ENCODE measurements at regions not wholly inside any gene's neighbourhood (a gene's known extent, or its start where the extent isn't known, plus 50 kb on each side); places are given as distances from the start of the nearest gene placed in this dataset.

GRCh38 chr7:67813621-67814292 is 817.1 kb downstream of the TYW1 start:
- Histone ChIP-seq H3K36me3 (ENCODE audit: control insufficient read depth, insufficient read depth, low read length) (no peaks in the 10 kb centered on the region), H3K9me3 (ENCODE audit: control insufficient read depth, low read length) (no peaks in the 10 kb centered on the region), H3K4me3 (ENCODE audit: insufficient read depth, low read depth, low read length, poor library complexity, severe bottlenecking) (no peak overlapping the region), H3K4me1 (ENCODE audit: control insufficient read depth, insufficient read depth, low read length, poor library complexity, severe bottlenecking) (no peaks in the 10 kb centered on the region), H3K27me3 (replicated peaks; ENCODE audit: control insufficient read depth, insufficient read depth, low read length, poor library complexity, severe bottlenecking) (no peaks in the 10 kb centered on the region), H3K27ac (ENCODE audit: insufficient read depth, low read length, poor library complexity, severe bottlenecking) (no peak overlapping the region)
- no peak for DNase-seq

DNA sequence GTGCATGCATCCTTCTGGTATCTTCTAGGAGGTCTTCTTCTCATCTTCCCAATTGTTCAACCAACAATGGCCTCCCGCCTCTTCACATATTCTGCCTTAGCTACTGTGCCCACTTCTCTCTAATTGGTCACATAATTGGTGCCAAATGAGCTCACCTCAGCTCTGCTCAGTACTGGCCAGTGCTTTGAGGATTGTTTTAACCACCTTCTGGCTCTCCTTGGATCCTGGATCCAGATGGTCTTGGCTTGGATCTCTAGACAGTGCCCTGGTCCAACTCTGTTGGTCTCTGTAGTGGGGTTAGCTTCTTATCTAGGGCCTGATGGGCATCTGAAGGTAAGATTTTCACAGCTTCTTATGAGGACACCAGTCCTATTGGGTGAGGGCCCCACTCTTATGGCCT is 820.8 kb downstream of the TYW1 start:
- Histone ChIP-seq H3K9me3 (ENCODE audit: control insufficient read depth, low read length) (no peaks in the 10 kb centered on the region), H3K4me3 (ENCODE audit: insufficient read depth, low read depth, low read length, poor library complexity, severe bottlenecking) (no peak overlapping the region), H3K27ac (ENCODE audit: insufficient read depth, low read length, poor library complexity, severe bottlenecking) (no peak overlapping the region), H3K36me3 (ENCODE audit: control insufficient read depth, insufficient read depth, low read length) (no peaks in the 10 kb centered on the region), H3K27me3 (replicated peaks; ENCODE audit: control insufficient read depth, insufficient read depth, low read length, poor library complexity, severe bottlenecking) (no peaks in the 10 kb centered on the region), H3K4me1 (ENCODE audit: control insufficient read depth, insufficient read depth, low read length, poor library complexity, severe bottlenecking) (no peaks in the 10 kb centered on the region)
- DNase-seq = no peak

GRCh38 chr7:67821116-67821515 is 824.5 kb downstream of the TYW1 start:
- H3K4me1 ChIP-seq (ENCODE audit: control insufficient read depth, insufficient read depth, low read length, poor library complexity, severe bottlenecking) = no peaks in the 10 kb centered on the region
- H3K27me3 ChIP-seq (replicated peaks; ENCODE audit: control insufficient read depth, insufficient read depth, low read length, poor library complexity, severe bottlenecking) = no peaks in the 10 kb centered on the region
- no peaks in the 10 kb centered on the region for H3K36me3 ChIP-seq (ENCODE audit: control insufficient read depth, insufficient read depth, low read length)
- H3K4me3 ChIP-seq (ENCODE audit: insufficient read depth, low read depth, low read length, poor library complexity, severe bottlenecking) = no peak overlapping the region
- DNase-seq = no peak
- H3K9me3 ChIP-seq (ENCODE audit: control insufficient read depth, low read length) = no peaks in the 10 kb centered on the region
- no peak overlapping the region for H3K27ac ChIP-seq (ENCODE audit: insufficient read depth, low read length, poor library complexity, severe bottlenecking)

- DNase-seq = no peak
- no peaks in the 10 kb centered on the region for H3K36me3 ChIP-seq (ENCODE audit: control insufficient read depth, insufficient read depth, low read length)
Measured at GRCh38 chr7:67823345-67823744, 826.7 kb downstream of the TYW1 start.

DNA sequence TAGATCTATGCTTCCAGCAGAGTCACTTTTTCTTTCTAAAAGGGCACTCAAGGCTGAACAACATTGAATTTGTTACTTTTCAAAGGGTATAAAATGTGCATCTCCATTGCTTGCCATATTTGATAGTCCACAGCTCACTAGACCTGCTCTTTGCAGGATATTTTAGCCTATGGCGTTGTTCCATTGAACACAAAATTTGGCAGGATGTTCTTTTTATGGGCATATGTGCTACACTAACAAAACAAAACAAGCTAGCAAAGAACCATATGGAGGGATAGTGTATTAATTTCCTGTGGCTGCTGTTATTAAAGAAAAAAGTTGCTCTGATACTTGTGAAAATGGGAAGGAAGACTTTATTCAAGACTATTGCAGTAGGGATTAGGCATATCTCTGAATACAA is 828.7 kb downstream of the TYW1 start:
- no peaks in the 10 kb centered on the region for H3K4me1 ChIP-seq (ENCODE audit: control insufficient read depth, insufficient read depth, low read length, poor library complexity, severe bottlenecking)
- H3K4me3 ChIP-seq (ENCODE audit: insufficient read depth, low read depth, low read length, poor library complexity, severe bottlenecking) = no peak overlapping the region
- no peak for DNase-seq
- no peaks in the 10 kb centered on the region for H3K9me3 ChIP-seq (ENCODE audit: control insufficient read depth, low read length)
- no peaks in the 10 kb centered on the region for H3K36me3 ChIP-seq (ENCODE audit: control insufficient read depth, insufficient read depth, low read length)
- H3K27me3 ChIP-seq (replicated peaks; ENCODE audit: control insufficient read depth, insufficient read depth, low read length, poor library complexity, severe bottlenecking) = no peaks in the 10 kb centered on the region
- no peak overlapping the region for H3K27ac ChIP-seq (ENCODE audit: insufficient read depth, low read length, poor library complexity, severe bottlenecking)

More at GRCh38 chr7:67823345-67823744, 826.7 kb downstream of the TYW1 start:
- H3K4me3 ChIP-seq (ENCODE audit: insufficient read depth, low read depth, low read length, poor library complexity, severe bottlenecking) = no peak overlapping the region
- no peaks in the 10 kb centered on the region for H3K9me3 ChIP-seq (ENCODE audit: control insufficient read depth, low read length)
- H3K27ac ChIP-seq (ENCODE audit: insufficient read depth, low read length, poor library complexity, severe bottlenecking) = no peak overlapping the region
- no peaks in the 10 kb centered on the region for H3K27me3 ChIP-seq (replicated peaks; ENCODE audit: control insufficient read depth, insufficient read depth, low read length, poor library complexity, severe bottlenecking)
- H3K4me1 ChIP-seq (ENCODE audit: control insufficient read depth, insufficient read depth, low read length, poor library complexity, severe bottlenecking) = no peaks in the 10 kb centered on the region

DNA sequence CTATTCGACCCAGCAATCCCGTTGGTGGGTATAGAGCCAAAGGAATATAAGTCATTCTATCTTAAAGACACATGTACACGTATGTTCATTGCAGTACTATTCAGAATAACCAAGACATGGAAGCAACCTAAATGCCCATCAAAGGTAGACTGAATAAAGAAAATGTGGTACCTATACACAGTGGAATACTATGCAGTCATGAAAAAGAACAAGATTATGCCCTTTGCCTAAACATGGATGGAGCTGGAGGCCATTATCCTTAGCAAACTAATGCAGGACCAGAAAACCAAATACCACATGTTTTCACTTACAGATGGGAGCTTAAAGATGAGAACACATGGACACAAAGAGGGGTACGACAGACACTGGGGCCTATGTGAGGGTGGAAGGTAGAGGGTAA is 845.3 kb downstream of the TYW1 start:
- Histone ChIP-seq H3K27ac (ENCODE audit: insufficient read depth, low read length, poor library complexity, severe bottlenecking) (no peak overlapping the region), H3K9me3 (ENCODE audit: control insufficient read depth, low read length) (no peaks in the 10 kb centered on the region), H3K27me3 (replicated peaks; ENCODE audit: control insufficient read depth, insufficient read depth, low read length, poor library complexity, severe bottlenecking) (no peaks in the 10 kb centered on the region), H3K4me1 (ENCODE audit: control insufficient read depth, insufficient read depth, low read length, poor library complexity, severe bottlenecking) (no peaks in the 10 kb centered on the region), H3K4me3 (ENCODE audit: insufficient read depth, low read depth, low read length, poor library complexity, severe bottlenecking) (no peak overlapping the region), H3K36me3 (ENCODE audit: control insufficient read depth, insufficient read depth, low read length) (no peaks in the 10 kb centered on the region)
- DNase-seq = no peak

- Histone ChIP-seq H3K4me1 (ENCODE audit: control insufficient read depth, insufficient read depth, low read length, poor library complexity, severe bottlenecking) (no peaks in the 10 kb centered on the region), H3K36me3 (ENCODE audit: control insufficient read depth, insufficient read depth, low read length) (no peaks in the 10 kb centered on the region), H3K9me3 (ENCODE audit: control insufficient read depth, low read length) (no peaks in the 10 kb centered on the region), H3K4me3 (ENCODE audit: insufficient read depth, low read depth, low read length, poor library complexity, severe bottlenecking) (no peak overlapping the region), H3K27ac (ENCODE audit: insufficient read depth, low read length, poor library complexity, severe bottlenecking) (no peak overlapping the region), H3K27me3 (replicated peaks; ENCODE audit: control insufficient read depth, insufficient read depth, low read length, poor library complexity, severe bottlenecking) (no peaks in the 10 kb centered on the region)
- no peak for DNase-seq
Measured at GRCh38 chr7:67842571-67842970, 845.9 kb downstream of the TYW1 start.

GRCh38 chr7:67843001-67843565 is 846.5 kb downstream of the TYW1 start:
- Histone ChIP-seq H3K4me1 (ENCODE audit: control insufficient read depth, insufficient read depth, low read length, poor library complexity, severe bottlenecking) (no peaks in the 10 kb centered on the region), H3K27ac (ENCODE audit: insufficient read depth, low read length, poor library complexity, severe bottlenecking) (no peak overlapping the region), H3K27me3 (replicated peaks; ENCODE audit: control insufficient read depth, insufficient read depth, low read length, poor library complexity, severe bottlenecking) (no peaks in the 10 kb centered on the region), H3K36me3 (ENCODE audit: control insufficient read depth, insufficient read depth, low read length) (no peaks in the 10 kb centered on the region), H3K9me3 (ENCODE audit: control insufficient read depth, low read length) (no peaks in the 10 kb centered on the region), H3K4me3 (ENCODE audit: insufficient read depth, low read depth, low read length, poor library complexity, severe bottlenecking) (no peak overlapping the region)
- no peak for DNase-seq

DNA sequence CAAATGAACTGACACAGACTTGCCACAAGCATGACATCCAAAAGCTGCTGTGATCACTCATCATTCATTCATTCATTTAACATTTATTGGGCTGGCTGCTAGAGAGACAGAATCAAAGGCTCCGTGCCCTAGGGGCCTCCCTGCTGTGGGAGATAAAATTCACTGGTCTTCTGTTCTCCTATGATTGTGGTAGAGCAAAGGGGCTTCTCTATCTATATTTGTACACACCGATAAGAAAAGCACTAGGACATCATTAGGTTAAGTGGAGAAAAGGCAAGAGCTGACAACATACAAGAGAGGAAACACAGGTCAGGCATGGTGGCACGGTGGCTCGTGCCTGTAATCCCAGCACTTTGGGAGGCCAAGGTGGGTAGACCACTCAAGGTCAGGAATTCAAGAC is 847.0 kb downstream of the TYW1 start:
- Histone ChIP-seq H3K36me3 (ENCODE audit: control insufficient read depth, insufficient read depth, low read length) (no peaks in the 10 kb centered on the region), H3K27me3 (replicated peaks; ENCODE audit: control insufficient read depth, insufficient read depth, low read length, poor library complexity, severe bottlenecking) (no peaks in the 10 kb centered on the region), H3K4me1 (ENCODE audit: control insufficient read depth, insufficient read depth, low read length, poor library complexity, severe bottlenecking) (no peaks in the 10 kb centered on the region), H3K27ac (ENCODE audit: insufficient read depth, low read length, poor library complexity, severe bottlenecking) (no peak overlapping the region), H3K4me3 (ENCODE audit: insufficient read depth, low read depth, low read length, poor library complexity, severe bottlenecking) (no peak overlapping the region), H3K9me3 (ENCODE audit: control insufficient read depth, low read length) (no peaks in the 10 kb centered on the region)
- no peak for DNase-seq

DNA sequence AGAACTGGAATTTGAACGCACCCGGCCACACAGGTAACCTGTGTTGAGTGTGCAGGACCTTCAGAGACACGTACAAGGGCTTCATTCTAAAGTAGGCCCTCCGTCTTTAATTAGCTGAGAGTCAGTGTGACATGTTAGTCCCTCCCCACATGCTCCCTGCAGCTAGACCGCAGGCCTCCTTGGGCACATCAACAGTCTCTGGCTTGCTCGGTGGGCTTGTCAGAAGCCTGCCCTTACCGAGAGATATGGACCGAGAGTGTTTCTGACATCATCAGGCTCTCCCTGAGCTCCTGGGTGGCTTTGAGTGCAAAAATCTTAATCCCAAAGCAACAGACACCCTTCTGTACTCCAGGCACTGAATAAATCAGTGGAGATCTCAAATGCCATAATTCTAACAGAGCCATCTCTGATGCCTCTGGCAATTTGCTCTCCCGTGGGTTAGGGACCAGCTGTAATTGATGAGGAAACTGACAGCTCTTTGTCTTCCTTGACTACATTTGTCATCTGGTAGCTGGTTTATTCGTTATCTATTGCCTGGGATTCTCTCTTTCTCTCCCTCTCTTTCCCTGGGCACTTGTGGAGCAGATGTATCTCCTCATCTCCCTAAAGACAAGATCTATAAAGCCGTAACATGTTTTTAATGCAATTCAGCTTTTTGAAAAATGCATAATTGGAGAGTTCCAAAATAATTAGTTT is 850.6 kb downstream of the TYW1 start:
- no peaks in the 10 kb centered on the region for H3K9me3 ChIP-seq (ENCODE audit: control insufficient read depth, low read length)
- no peaks in the 10 kb centered on the region for H3K4me1 ChIP-seq (ENCODE audit: control insufficient read depth, insufficient read depth, low read length, poor library complexity, severe bottlenecking)
- H3K36me3 ChIP-seq (ENCODE audit: control insufficient read depth, insufficient read depth, low read length) = no peaks in the 10 kb centered on the region
- no peak overlapping the region for H3K27ac ChIP-seq (ENCODE audit: insufficient read depth, low read length, poor library complexity, severe bottlenecking)
- DNase-seq = no peak
- H3K4me3 ChIP-seq (ENCODE audit: insufficient read depth, low read depth, low read length, poor library complexity, severe bottlenecking) = no peak overlapping the region
- no peaks in the 10 kb centered on the region for H3K27me3 ChIP-seq (replicated peaks; ENCODE audit: control insufficient read depth, insufficient read depth, low read length, poor library complexity, severe bottlenecking)
